ENCODE measurements at regions not wholly inside any gene's neighbourhood (a gene's known extent, or its start where the extent isn't known, plus 50 kb on each side); places are given as distances from the start of the nearest gene placed in this dataset.

DNA sequence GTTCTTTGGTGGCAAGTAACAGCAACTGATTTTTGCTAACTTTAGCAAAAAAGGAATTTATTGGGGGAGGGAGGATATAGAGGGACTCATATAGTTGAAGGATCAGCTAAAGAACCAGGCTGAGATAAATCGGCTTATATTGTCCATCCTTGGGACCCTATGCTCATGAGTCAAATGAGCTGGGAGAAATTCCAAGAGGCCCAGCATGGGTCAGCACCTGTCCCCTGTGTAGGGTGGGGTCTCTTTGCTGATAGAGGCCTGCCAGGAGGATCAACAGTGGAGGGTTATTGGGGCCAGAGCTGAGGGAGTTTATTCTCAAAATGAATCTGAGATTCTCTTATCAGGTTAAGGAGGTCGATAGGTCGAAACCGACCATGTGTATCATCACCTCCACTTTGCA lies 97.2 kb downstream of the VAPA start:
- TF ChIP-seq EP300 (IDR thresholded peaks at IDR 0.05; ENCODE audit: borderline replicate concordance) (no peak), RAD21 (IDR thresholded peaks at IDR 0.05; ENCODE audit: low read depth) (no peak), CEBPB (IDR thresholded peaks at IDR 0.05) (no peak), CREB1 (IDR thresholded peaks at IDR 0.05; ENCODE audit: low read depth) (no peak), ZBTB7A (IDR thresholded peaks at IDR 0.05; ENCODE audit: low read depth) (no peak)
- TF ChIP-seq, protein P1, sequence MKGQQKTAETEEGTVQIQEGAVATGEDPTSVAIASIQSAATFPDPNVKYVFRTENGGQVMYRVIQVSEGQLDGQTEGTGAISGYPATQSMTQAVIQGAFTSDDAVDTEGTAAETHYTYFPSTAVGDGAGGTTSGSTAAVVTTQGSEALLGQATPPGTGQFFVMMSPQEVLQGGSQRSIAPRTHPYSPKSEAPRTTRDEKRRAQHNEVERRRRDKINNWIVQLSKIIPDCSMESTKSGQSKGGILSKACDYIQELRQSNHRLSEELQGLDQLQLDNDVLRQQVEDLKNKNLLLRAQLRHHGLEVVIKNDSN (IDR thresholded peaks at IDR 0.05): no peak
- TF ChIP-seq, protein P2, sequence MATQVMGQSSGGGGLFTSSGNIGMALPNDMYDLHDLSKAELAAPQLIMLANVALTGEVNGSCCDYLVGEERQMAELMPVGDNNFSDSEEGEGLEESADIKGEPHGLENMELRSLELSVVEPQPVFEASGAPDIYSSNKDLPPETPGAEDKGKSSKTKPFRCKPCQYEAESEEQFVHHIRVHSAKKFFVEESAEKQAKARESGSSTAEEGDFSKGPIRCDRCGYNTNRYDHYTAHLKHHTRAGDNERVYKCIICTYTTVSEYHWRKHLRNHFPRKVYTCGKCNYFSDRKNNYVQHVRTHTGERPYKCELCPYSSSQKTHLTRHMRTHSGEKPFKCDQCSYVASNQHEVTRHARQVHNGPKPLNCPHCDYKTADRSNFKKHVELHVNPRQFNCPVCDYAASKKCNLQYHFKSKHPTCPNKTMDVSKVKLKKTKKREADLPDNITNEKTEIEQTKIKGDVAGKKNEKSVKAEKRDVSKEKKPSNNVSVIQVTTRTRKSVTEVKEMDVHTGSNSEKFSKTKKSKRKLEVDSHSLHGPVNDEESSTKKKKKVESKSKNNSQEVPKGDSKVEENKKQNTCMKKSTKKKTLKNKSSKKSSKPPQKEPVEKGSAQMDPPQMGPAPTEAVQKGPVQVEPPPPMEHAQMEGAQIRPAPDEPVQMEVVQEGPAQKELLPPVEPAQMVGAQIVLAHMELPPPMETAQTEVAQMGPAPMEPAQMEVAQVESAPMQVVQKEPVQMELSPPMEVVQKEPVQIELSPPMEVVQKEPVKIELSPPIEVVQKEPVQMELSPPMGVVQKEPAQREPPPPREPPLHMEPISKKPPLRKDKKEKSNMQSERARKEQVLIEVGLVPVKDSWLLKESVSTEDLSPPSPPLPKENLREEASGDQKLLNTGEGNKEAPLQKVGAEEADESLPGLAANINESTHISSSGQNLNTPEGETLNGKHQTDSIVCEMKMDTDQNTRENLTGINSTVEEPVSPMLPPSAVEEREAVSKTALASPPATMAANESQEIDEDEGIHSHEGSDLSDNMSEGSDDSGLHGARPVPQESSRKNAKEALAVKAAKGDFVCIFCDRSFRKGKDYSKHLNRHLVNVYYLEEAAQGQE (IDR thresholded peaks at IDR 0.05; ENCODE audit: low read depth): no peak

Measured in Ishikawa (cell line).